ENCODE measurements at regions not wholly inside any gene's neighbourhood (a gene's known extent, or its start where the extent isn't known, plus 50 kb on each side); places are given as distances from the start of the nearest gene placed in this dataset.

DNA sequence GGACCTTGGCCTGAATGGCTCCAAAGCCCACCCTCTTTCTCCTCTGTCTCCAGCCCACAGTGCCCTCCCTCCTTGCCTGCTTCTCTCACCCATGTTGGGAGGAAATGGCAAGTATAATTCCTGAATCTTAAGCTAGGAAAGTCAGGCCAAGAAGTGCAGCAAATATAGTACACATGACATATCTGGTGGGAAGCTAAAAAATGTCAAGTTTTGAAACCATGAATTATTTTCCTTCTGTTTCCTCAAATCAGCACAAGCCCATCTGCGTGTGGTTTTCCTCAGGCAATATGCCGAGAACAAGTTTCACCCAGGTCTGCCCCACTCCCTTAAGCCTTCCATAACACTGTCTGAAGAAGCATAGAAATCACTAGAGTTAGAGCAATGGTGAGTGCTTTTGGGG is 502.8 kb upstream of the CDH11 start:
- TF ChIP-seq, protein P1, sequence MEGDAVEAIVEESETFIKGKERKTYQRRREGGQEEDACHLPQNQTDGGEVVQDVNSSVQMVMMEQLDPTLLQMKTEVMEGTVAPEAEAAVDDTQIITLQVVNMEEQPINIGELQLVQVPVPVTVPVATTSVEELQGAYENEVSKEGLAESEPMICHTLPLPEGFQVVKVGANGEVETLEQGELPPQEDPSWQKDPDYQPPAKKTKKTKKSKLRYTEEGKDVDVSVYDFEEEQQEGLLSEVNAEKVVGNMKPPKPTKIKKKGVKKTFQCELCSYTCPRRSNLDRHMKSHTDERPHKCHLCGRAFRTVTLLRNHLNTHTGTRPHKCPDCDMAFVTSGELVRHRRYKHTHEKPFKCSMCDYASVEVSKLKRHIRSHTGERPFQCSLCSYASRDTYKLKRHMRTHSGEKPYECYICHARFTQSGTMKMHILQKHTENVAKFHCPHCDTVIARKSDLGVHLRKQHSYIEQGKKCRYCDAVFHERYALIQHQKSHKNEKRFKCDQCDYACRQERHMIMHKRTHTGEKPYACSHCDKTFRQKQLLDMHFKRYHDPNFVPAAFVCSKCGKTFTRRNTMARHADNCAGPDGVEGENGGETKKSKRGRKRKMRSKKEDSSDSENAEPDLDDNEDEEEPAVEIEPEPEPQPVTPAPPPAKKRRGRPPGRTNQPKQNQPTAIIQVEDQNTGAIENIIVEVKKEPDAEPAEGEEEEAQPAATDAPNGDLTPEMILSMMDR (conservative IDR thresholded peaks at IDR 0.05 in 1 of 2, IDR thresholded peaks at IDR 0.05 in 1 of 2; ENCODE audit: extremely low read depth in 1 of 2, insufficient read depth in 1 of 2, low read depth in 1 of 2, low read length in 2 of 2): no peak
- no peak for TF ChIP-seq EZH2 (IDR thresholded peaks at IDR 0.05; ENCODE audit: borderline replicate concordance, low read length)
